GM19463 (cell line): ENCODE measurements at regions not wholly inside any gene's neighbourhood (a gene's known extent, or its start where the extent isn't known, plus 50 kb on each side); places are given as distances from the start of the nearest gene placed in this dataset.

Experiments
- ATAC-seq: cut with Tn5 transposase; IDR thresholded peaks from one replicate; pipeline ENCODE4 v1.9.1; 2021; ENCODE audit warnings: mild to moderate bottlenecking, moderate library complexity; ENCODE audit not compliant: unreplicated experiment

GRCh38 chr6:100184473-100184872 is 190.4 kb upstream of the MCHR2 start:
- ATAC-seq = no peak

- no peak for ATAC-seq
Measured at GRCh38 chr6:100182313-100182712, 188.3 kb upstream of the MCHR2 start.

- ATAC-seq = no peak
Measured at GRCh38 chr6:100181309-100181708, 187.3 kb upstream of the MCHR2 start.

GRCh38 chr6:100179576-100179975 is 185.6 kb upstream of the MCHR2 start:
- no peak for ATAC-seq

GRCh38 chr6:100177956-100178355 is 183.9 kb upstream of the MCHR2 start:
- no peak for ATAC-seq

- no peak for ATAC-seq
Measured at GRCh38 chr6:100176951-100177710, 183.1 kb upstream of the MCHR2 start.

- ATAC-seq = no peak
Measured at GRCh38 chr6:100176311-100176950, 182.4 kb upstream of the MCHR2 start.

- no peak for ATAC-seq
Measured at GRCh38 chr6:100175814-100176310, 181.8 kb upstream of the MCHR2 start.

GRCh38 chr6:100173211-100173610 is 179.2 kb upstream of the MCHR2 start:
- no peak for ATAC-seq

- no peak for ATAC-seq
Measured at GRCh38 chr6:100172322-100172713, 178.3 kb upstream of the MCHR2 start.

- peak; percentile 84 for ATAC-seq
Measured at GRCh38 chr6:100171533-100172321, 177.7 kb upstream of the MCHR2 start.

- ATAC-seq = no peak
Measured at GRCh38 chr6:100168148-100168547, 174.1 kb upstream of the MCHR2 start.

- no peak for ATAC-seq
Measured at GRCh38 chr6:100167585-100167984, 173.6 kb upstream of the MCHR2 start.

- ATAC-seq = no peak
Measured at GRCh38 chr6:100166956-100167355, 172.9 kb upstream of the MCHR2 start.

- no peak for ATAC-seq
Measured at GRCh38 chr6:100165442-100165841, 171.4 kb upstream of the MCHR2 start.

- ATAC-seq = no peak
Measured at GRCh38 chr6:100163035-100163434, 169.0 kb upstream of the MCHR2 start.

GRCh38 chr6:100161782-100162365 is 167.9 kb upstream of the MCHR2 start:
- ATAC-seq = no peak

GRCh38 chr6:100160930-100161329 is 166.9 kb upstream of the MCHR2 start:
- ATAC-seq = no peak

GRCh38 chr6:100155141-100155540 is 161.1 kb upstream of the MCHR2 start:
- ATAC-seq = no peak

- no peak for ATAC-seq
Measured at GRCh38 chr6:100153636-100154275, 159.7 kb upstream of the MCHR2 start.

GRCh38 chr6:100152201-100152600 is 158.2 kb upstream of the MCHR2 start:
- ATAC-seq = no peak
